Amniotic stem cell (primary cell): ENCODE measurements at regions not wholly inside any gene's neighbourhood (a gene's known extent, or its start where the extent isn't known, plus 50 kb on each side); places are given as distances from the start of the nearest gene placed in this dataset.

Source experiments
- DNase-seq: peaks from one replicate; lab custom pipeline; 2025; lab: John Stamatoyannopoulos, UW

DNA sequence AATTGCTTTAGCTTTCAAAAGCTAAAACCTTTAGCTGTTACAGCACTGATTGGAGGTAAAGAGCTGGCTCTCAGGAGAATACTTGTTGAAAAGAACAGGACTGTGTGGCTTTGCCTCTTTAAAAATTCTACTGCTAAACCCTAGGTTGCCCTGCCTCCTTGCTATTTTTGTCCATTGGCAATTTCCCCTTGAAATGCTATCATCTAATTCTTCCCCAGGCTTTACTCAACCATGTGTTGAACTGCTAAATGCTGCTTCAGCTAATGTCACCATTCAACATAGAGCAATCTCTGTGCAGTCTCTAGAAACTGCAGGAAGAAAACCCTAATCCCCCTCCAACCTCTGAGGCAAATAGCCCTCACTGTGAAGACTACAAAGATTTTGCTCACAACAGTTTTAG is 203.7 kb upstream of the ARX start:
- no peak for DNase-seq

DNA sequence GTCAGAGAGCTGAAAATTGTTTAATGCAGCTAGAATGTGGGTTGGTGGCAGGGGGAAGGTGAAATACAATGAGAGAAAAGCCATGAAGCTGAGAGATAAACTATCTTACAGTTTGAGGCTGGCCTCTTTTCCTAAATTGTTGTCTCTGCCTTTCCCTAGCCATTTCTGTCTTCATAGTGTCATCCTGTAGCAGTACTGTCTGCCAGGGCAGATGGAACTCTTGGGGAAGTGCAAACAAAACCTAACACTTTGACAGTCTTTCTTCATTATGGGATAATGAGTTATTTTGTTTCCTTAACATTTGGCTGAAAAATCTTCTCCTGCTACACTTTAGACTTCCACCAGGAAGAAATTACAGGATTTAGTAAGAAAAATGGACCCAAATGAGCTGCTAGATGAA is 197.8 kb upstream of the ARX start:
- DNase-seq, result no peak

DNA sequence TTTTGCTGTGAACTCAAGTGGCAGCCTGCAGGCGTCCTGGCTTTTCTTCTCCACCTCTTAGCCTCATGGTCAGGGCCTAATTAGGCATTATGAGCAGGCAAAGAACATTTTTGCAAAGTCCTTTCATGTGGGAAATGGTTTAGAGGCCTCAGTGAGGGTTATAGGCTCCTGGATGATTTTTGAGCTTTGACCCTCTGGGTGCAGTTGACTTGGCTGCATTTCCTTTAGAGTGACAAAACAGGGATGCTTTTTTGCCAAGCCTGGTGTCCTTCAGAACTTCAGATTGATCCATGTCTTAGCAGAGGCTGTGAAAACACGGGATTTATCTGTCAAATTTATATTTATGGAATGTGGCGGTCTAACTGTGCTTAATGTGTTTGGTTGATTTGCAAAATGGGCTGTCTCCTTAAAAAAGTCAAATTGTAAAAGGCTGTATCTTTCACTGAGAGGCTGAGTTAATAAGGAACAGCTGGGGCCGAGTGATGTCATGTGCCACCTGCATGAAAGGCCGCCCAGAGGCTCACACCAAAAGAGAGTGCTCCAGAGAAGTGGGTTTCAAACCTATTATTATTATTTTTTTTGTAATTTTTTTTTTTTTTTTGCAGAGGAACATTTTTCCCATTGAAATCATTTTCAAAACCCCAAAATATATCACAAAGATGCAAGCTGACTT is 192.2 kb upstream of the ARX start:
- DNase-seq, result no peak

DNA sequence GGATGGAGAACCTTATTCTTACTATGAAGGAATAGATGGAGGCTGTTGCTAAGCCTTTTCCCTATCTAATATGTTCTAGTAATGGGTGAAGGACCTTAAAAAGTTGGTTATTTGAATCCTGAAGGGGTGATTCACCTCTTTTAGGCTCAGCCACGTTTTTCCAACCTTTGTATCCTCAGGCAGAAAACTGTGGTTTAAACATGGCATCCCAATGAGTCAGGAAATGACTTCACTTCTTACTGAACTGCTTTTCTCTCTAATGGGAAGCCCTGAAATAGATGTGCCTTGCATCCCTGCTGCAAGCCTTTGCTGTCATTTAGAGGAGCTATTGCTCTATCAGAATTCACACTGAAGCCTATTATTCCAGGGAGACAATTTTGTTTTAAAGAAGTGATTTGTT is 191.0 kb upstream of the ARX start:
- DNase-seq, result peak; percentile 60

DNA sequence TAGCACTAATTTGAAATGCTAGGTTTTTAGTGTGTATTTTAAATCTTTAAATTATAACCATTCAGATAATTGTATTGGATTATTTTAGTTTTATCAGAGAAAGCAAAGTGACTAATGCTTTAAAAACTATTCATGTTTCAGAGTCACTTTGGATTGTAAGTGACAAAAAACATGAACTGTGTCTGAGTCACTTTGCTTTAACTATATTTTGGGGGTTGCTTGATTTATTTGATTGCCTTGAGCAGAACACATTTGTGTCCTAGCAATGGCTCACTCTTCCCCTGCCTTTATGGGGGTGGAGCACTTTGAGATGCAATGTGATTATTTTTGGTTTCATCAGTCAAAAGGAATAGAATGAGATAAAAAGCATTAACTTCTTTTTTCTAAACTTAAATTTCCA is 188.4 kb upstream of the ARX start:
- no peak for DNase-seq

DNA sequence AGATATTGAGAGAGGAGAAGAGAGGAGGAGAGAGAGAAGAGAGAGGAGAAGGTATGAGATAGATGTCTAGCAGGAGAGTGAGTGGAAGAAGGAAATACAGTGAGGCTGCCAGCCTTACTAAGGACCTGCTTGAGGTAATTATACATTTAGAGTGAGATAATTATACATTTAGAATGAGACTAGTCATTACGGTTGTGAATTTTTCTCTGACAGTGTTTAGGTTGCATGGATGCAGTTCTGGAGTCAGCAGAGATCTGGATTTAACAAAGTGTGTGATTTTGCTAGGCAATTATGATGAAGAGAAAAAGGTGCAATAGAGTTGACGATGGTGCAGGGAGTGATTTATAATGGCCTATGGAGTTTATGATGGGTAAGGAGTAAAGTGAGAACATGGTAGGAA is 187.1 kb upstream of the ARX start:
- DNase-seq, result no peak

DNA sequence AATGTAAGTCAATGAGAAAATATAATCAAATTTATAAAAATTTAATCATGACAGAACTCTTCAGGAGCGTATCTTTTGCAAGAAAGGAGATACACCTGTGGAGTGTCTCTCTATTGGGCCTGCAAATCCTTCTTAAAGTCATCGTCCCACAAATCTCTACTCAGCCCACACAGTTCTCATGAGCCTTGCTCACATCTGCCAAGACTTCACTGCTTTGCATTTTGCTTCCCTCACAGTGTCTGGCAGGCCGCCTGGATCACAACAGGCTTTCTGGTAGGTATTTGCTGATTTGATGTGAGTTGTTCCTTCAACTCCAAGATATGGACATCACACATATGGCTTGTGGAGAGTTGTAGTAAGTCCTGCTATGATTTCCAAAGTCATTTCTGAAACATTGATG is 183.1 kb upstream of the ARX start:
- DNase-seq, result no peak

DNA sequence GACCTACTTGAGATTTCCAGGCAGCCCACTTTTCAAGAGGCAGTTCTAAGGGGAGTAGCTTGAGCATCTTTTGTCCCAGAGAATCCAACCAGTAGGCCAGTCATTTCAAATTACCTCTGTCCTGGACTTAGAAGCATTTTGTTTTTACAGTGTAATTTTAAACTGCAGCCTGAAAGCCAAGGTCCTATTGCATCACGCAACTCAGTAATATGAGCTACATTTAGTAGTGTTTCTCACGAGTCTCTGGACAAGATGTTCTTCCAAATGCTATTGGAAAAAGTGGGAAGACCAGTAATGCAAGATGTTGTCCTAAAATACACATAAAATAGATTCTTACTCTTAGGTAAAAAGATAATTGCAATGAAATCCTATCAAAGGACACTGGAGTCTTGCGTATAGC is 182.5 kb upstream of the ARX start:
- no peak for DNase-seq

DNA sequence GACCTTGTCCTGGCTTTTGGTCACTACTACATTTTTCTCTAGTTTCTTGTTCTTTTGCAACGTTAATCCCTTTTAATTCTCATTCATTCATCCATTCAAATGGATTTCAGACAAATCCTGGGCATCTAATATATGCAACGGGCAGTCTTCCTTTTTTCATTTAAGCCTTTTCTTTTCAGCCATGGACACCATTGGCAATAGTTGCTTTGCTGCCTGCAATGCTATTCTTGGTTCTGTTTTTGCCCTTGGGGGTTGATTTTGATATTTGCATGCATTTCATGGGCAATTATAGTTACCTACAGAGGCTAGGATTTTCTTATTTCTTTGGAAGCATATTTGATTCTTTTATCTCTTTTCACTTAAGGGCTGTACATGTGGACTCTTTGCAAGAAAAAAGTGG is 180.5 kb upstream of the ARX start:
- no peak for DNase-seq

DNA sequence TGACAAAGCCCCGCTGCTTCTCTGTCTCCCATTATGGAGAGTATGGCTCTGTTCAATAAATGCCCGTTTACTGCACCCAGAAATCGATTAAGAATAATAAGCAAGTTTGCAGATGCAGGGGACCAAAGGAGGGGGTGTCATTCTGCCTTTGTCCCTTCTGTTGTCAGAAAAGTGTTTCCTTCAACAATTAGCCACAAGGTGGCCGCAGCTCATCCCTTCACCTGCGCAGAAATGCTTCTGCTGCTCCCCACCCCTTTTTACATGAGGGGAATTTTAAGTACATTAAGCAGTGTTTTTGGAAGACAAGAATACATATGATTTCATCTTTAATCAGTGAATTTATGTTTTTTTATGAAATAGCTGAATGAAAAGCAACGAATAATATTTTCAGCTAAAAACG is 175.6 kb upstream of the ARX start:
- no peak for DNase-seq

DNA sequence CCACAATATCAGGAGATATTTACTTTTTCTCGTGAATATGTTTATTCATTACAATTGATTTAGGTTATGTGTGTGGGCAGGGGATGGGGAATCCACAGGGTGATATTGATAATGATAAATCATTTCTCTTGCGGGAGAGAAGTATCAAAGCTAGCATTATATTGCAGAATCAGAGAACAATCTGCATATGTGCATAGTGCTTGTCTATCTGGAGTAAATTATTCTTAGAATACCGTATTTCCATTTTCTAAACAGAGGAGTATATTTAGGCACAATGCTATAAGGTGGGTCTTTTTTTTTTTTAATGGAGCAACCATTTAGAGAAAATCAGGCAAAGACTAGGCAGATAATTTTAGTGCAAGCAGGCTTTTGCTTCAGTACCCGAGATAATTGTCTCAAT is 166.0 kb upstream of the ARX start:
- DNase-seq, result no peak

DNA sequence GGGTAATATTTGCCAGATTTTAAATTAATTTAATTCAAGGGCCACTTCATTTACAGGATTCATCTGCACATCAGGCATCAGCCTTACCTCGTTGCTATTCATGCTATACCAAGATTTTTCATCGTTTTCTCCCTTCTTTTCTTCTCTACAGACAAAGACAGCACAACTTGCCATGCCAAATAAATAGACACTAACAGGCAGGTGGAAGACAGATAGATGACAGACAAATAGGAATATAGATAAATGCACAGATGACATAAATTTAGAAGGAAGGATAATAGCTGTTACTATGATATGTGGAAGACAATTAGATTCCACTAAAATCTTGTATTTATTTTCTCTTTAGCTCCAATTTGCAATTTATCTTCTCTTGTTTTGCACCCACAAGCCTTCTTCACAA is 164.5 kb upstream of the ARX start:
- no peak for DNase-seq

DNA sequence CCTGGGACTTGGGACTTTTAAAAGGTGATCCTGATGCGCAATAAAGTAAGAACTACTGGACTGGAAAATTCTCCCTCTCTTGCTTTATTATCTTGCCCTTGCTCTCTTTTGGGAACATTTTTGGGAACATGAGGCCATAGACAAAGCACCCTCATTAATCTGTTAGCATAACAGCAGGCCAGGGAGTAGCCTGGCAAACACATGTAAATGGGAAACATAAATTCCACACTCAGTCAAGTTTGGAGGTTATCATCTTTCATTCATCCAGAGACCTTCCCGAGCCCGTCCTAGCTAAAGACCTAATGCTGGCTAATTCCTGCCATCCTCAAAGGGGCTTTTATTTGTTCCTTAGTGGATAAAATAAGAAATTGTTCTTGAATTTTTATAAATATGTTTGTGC is 162.8 kb upstream of the ARX start:
- no peak for DNase-seq

DNA sequence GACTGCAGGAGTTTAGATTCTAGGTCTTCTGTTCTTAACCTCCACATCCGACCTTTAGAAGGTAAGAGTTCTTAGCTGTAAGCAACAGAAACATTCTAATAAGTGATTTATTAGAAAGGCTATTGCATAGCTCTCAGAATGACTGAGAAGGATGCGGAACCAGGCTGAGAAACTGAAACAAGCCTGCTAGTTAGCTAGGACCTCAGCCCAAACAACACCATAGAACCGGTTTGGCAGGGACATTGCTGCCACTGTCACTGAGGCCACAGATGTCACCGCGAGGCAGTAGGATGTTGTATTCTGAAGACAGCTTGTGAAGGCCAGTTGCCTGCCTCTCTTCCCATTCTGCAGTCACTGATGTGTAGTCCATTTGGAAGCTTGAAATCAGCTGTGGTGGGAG is 160.0 kb upstream of the ARX start:
- DNase-seq, result no peak

DNA sequence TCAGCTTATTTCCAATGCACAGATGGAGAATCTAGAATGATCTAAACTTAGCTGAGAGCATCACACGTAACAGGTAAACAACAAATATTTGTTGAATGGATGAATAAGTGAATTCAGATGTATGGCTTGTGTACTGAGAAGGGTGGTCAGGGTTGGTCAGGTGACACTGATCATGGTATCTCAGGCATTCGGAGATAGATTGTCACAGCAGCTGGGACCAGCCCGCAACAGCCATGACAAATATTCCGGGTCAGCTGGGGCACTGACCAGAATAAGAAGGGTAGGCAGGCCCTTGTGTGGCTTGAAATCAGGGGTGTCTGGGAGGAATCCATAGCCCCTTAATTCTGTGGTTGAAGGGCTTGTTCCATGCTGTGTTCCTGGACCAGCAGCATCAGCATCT is 159.4 kb upstream of the ARX start:
- no peak for DNase-seq

DNA sequence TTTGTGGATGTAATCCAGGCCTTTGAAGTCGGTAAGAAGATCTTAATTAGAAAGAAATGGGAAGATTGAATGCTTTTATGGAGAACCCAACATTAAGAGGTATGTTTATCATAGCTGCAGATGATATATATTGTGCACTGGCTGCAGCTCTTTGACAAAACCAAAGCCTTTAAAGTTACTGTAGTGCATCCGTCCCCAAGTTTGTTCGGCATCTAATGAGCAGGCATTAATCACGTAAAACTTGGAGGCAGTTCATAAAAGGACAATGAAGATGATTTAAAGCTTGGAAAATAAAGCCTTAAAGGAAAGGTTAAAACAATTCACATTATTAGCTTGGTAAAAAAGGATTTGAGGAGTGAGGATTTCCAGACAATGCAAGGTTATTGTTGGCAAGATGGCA is 150.8 kb upstream of the ARX start:
- DNase-seq, result no peak

DNA sequence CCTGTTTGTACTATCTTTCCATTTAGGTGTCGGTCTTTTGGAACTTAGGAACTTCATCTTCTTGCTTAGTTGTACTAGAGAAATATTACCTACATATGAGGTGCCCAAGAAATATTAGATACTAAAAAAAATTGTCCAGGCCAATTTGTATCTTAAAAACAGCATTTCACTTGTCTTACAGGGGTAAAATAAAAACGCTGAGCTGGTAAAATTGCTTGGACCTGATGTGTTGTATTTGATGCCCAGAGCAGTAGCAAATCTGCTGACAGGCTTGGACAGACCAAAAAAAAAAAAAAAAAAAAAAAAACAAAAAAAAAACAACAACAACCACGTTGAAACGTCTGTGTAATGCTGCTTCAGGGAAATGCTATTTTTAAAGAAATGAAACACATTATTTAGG is 150.4 kb upstream of the ARX start:
- no peak for DNase-seq

DNA sequence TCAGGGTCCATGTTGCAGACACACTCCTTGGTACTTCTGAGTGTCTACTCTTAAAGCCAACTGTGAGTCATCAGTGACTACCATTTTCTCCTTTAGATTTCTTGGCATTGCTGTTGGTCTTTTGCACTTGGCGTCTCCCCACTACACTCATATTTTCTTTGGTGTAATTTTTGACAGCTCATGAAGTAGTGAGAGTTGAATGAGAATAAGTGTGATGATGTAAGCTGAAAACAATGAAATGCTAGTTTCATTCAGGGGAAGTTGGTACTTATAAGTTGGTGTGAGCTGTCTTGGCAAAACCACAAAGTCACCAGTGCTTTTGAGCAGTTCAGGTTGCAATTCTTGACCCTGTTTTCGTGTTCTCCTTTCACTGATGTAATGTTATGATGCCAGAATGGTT is 142.9 kb upstream of the ARX start:
- DNase-seq, result no peak

DNA sequence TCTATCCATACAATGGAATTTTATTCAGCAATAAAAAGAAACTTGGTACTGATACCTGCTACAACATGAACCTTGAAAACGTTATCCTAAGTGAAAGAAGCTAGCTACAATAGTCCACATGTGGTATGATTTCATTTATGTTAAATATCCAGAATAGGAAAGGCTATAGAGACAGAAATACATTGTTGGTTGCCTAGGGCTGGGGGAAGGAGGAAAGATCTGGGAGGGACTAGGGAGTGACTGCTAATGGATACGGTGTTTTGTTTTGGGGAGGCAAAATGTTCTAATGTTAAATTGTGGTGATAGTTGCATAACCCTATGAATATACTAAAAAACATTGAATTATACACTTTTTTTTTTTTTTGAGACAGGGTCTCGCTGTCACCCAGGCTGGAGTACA is 141.1 kb upstream of the ARX start:
- no peak for DNase-seq

DNA sequence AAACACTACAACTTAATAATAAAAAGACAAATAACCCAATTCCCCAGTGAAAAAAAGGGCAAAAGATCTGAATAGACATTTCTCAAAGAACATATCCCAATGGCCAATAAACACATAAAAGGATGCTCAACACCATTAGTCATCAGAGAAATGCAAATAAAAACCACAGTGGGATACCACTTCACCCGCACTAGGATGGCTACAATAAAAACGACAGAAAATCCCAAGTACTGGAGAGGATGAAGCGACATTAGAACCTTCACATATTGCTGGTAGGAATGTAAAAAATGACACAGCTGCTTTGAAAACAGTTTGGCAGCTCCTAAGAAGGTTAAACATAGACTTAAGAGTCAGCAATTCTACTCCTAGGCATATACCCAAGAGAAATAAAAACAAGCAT is 140.6 kb upstream of the ARX start:
- DNase-seq, result no peak

DNA sequence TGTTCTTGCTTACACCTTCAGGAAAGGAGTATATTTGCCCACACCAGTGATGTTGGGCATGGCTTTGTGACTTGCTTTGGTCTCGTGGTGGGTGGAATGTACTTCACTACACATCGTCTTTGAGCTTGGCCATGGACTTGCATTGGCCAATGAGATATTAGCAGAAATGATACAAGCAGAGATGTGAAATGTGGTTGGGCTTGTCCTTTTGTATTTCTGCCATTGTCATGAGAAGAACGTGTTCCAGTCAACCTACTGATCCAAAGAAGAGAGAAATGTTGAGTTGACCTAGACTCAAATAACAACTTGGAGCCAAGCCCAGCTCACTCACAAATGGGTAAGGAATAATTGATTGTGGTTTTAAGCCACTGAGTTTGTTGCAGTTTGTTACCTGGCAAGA is 138.4 kb upstream of the ARX start:
- DNase-seq, result no peak

DNA sequence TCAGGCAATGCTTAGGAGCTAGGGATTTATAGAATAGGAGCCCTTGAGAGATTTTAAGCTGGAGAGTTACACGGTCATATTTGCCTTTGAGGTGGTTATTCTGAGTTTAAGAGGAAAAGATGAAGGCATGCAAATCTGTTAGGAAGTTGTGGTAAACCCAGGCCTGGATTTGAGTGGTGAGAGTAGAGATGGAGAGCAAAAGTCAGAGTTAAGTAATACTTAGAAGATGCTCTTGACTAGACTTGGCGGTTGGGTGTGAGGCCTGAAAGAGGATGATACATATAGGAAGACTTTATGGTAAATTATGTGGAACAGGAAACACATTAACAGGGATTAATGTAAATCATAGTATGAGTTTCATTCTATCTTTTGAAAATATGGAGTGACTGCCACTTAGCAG is 136.0 kb upstream of the ARX start:
- DNase-seq, result no peak

DNA sequence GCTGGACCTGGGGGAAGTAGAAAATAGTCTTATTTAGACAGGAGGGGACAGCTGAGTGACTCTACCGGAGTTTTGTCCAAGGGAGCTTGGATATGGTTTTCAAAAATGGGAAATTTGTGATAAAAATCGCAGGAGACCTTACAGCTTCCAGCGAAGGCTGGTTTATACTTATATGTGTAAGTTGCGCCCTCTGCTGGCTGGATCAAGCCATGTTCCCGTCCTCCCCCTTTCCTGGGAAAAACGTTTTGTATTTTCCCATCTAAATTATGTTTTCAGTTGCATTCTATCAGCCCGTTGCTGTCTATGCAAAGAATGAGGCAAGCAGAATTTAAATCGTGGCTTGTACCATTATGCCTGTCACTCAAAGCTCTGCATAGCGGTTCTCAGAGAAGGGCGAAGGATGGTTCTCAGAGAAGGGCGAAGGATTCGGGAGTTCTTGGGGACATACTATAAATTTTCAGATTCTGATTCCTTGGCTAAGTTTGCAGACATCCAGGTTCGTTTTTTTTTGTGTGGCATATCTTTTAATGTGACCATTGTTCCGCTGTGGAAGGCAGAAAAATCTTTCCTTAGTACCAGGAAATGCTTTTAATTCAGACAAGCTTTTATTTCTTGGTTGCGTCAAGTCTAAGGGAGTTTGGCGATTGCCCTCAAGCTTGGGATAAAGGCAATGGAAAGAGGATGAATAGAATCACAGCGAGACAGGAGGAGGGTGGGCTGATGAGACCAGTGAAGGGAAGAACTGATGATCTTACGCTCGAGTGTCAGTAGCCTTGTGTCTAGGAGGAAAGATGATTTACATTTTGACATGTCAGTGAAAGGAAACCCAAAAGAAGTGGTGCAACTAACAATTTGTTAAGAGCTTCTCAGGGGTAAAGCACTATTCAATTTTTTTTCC is 128.5 kb upstream of the ARX start:
- DNase-seq, result peak; percentile 68

DNA sequence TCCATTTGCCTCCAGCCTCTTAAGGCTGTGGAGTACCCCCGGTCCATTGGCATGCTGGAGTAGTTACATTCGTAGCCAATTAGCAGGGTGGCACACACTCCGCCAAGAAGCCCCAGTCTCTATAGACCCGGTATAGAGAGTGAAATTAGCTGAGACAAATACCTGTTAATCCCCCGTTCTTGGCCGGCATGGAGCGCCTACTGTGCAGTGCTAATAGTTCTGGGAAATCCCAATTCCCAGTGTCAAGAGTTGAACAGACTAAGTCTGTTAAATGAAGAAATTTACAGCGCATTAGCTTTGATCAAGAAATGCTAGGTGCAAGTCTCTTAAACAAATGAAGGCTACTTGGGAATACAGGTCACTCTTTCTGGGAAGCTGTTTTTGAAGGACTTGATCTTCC is 127.8 kb upstream of the ARX start:
- DNase-seq, result no peak
